Stimulated activated CD4-positive, alpha-beta T cell treated with anti-CD3 and anti-CD28 coated beads, Interleukin-1b, Interleukin-23, amount 100 ng/mL, for 24 hours (primary cell): ENCODE measurements at regions not wholly inside any gene's neighbourhood (a gene's known extent, or its start where the extent isn't known, plus 50 kb on each side); places are given as distances from the start of the nearest gene placed in this dataset.

Source experiments
- DNase-seq, 4 experiments: peaks; one replicate each; pipeline ENCODE4 v3.0.0-alpha.2; 2020; ENCODE audit warnings: low read depth in 4 of 4, low spot score in 1 of 4

DNA sequence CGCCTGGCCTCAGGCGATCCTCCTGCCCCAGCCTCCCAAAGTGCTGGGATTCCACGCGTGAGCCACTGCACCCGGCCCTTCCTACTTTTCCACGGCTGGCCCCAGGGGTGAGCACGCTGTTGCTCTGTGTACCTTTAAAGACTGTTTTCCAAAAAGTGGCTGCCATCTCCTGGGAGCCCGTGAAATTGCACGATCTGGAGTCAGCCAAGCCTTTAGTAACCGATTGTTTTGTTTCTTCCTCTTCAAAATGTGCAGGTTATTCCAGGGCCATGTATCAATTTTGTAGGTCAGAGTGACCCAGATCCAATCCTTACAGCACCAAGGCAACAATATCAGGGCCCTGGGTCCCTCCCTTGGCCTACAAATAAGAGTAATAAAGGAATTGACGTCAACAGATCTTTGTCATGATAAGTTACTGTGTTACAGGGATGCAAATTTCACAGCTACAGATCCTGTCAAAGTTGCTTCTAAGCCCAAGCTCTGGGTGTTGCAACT lies 135.6 kb upstream of the ZNF236 start:
- DNase-seq = peak in 1 of 4 experiments; percentile 5

DNA sequence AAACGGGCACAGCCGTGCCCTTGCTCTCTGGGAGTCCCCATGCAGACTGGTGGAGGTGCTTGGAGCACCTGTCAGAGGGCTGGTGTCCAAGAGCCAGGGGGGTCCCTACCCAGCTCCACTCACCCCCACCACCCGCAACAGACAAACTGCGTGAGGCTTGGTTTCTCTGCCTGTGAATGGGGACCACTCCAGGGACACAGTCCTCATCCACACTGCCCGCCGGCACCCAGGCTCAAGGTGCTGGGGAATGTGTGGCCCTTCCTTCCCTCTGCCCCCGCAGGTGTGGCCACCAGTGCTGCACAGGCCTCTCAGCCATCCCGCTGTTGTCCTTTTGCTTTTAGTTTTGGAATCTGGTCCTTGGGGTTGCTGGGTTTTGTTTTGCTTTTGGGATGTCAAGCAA lies 136.5 kb upstream of the ZNF236 start:
- DNase-seq = no peak

- no peak for DNase-seq
Measured at GRCh38 chr18:76685402-76685801, 137.0 kb upstream of the ZNF236 start.

DNA sequence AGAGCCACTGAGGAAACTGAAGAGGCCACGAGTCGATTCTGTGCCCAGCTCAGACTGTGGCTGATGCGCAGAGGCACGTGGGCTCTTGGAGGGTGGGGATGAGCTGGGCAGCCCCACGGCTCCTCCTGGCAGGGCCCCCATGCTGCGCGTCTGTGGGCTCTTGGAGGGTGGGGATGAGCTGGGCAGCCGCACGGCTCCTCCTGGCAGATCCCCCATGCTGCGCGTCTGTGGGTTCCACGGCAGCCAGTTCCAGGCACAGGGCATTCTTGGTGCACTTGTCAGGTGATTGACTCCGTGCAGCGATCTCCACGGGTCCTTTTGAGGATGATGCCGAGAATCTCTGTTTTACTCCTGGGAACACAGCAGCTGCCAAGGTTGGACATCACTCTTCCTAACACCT lies 138.1 kb upstream of the ZNF236 start:
- no peak for DNase-seq

DNA sequence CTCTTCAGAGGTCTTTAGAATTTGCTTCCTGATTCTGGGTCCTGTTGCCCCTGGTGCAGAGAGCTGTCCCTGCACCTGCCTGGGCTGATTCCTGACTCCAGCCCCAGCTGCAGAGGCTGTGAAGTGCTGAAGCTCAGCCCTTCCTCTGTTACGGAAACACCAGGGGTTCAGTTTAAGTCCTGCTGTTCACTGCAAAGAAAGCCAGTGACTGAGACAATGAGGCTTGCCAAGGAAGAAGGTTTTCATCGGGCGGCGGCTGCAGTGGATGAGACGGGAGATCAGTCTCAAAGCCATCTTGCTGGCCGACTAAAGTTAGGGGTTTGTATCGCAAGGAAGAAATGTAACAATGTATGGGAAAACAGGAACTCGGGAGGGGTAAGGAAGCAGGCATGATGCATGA lies 142.4 kb upstream of the ZNF236 start:
- DNase-seq = no peak

- no peak for DNase-seq
Measured at GRCh38 chr18:76679259-76679658, 143.1 kb upstream of the ZNF236 start.

GRCh38 chr18:76678248-76678647 lies 144.1 kb upstream of the ZNF236 start:
- DNase-seq = no peak

DNA sequence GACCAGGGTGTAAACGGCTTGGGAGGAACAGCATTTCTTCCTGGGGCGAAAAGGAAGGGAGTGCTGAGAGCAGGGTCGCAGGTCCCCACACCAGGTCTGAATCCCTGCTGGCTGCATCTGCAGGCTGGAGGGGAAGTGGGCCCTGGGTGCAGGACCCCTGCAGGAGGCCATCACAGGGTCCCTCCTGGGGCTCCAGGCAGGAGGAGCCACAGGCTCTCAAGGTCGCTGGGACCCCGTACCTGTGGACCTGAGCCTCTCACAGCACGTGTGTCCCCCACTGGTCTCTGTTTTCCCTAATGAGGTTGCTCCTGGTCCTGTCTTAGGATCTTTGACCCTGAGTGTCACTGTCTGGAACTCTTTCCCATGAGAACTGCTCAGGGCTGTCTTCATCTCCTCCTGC lies 147.8 kb upstream of the ZNF236 start:
- DNase-seq = no peak

GRCh38 chr18:76673281-76674185 lies 148.8 kb upstream of the ZNF236 start:
- no peak for DNase-seq

- DNase-seq = no peak
Measured at GRCh38 chr18:76672627-76673026, 149.7 kb upstream of the ZNF236 start.

DNA sequence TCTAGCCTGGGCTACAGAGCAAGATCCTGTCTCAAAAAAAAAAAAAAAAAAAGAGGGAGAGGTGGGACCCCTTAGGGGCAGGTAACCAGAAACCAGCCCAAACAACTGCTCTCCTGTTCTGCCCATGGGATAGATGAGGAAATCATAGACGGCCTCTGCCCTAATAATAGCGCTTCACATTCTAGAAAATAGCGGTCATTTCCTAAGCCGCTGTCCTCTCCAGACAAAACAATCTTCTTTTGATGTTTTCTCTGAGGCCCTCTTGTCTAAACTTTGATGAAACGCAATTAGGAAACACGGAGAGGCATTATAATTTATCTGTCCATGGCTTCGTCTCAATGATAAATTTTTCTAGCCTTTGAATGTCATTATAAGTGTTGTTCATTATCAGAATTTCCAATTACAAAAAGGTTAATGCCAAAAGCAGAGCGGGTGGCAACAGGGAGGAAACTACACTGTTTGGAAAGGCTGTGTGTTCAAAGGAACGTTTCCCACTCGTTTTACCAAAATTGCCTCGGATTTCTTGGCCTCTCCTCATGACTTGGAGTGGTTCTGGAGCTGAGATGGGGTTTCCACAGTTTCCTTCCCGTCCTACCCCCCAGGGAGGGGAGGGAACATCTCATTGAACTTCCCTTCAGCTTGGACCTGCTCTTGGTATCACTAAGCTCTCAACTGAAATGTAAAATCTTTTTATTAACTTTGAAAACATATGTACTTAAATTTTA lies 151.6 kb upstream of the ZNF236 start:
- DNase-seq = no peak

GRCh38 chr18:76668546-76668945 lies 153.8 kb upstream of the ZNF236 start:
- DNase-seq = no peak

DNA sequence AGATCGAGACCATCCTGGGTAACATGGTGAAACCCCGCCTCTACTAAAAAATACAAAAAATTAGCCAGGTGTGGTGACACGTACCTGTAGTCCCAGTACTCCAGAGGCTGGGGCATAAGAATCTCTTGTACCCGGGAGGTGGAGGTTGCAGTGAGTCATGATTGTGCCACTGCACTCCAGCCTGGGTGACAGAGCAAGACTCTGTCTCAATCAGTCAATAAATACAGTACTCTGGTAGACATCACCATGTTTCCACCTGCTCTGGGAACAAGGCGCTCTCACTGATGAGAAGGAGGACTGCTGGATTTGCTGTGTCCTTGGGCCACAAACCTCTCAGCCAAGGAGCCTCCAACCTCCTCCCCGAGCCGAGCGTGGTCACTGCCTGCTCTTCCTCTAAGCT lies 154.2 kb upstream of the ZNF236 start:
- no peak for DNase-seq

DNA sequence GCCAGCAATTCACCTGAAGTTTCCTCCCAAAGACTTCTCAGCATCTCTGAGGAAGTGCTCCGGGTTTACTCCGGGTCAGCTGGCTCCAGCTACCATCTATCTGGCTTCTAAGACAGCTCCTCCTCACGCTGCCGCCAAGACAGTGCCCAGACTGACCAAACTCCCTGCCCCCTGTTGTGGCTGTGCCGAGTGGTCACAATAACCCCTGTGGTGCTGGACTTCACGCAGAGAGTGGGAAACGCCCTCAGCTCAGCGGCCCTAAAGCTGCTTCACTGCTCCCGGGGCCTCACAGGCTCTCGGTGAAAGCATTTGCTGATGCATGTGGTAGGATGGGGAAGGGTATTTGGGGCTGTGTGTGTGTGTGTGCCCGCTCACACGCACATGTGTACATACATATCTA lies 154.8 kb upstream of the ZNF236 start:
- no peak for DNase-seq

GRCh38 chr18:76662626-76663025 lies 159.7 kb upstream of the ZNF236 start:
- DNase-seq = no peak

GRCh38 chr18:76660571-76661192 lies 161.7 kb upstream of the ZNF236 start:
- DNase-seq = no peak

- DNase-seq = peak in 1 of 4 experiments; percentile 13
Measured at GRCh38 chr18:76658627-76659026, 163.6 kb upstream of the ZNF516 start.

GRCh38 chr18:76657911-76658470 lies 162.9 kb upstream of the ZNF516 start:
- no peak for DNase-seq

GRCh38 chr18:76656925-76657827 lies 162.1 kb upstream of the ZNF516 start:
- no peak for DNase-seq

DNA sequence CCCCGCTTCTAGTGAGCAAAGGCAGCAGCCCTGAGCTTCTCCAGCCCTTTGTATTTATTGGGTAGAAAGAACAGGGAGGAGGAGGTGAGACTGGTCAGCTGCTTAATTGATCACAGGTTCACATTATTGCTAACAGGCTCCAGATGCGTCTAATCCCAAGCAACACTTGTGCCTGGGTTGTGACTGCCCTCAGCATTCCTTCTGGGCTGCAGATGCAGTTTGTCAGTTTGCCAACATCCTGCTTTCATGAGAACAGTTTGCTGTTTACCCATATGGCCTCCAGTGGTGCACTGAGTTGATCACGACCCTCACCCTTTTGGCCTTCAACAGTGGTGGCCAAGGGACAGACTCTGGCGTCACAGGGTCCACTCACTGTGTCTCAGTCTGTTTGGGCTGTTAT lies 159.5 kb upstream of the ZNF516 start:
- DNase-seq = no peak
